T-helper 22 cell (primary cell): ENCODE measurements at regions not wholly inside any gene's neighbourhood (a gene's known extent, or its start where the extent isn't known, plus 50 kb on each side); places are given as distances from the start of the nearest gene placed in this dataset.

Experiments used
- DNase-seq: peaks from one replicate; pipeline ENCODE4 v3.0.0-alpha.2; 2020; ENCODE audit warnings: low read depth

GRCh38 chr2:215619022-215619958 is 183.4 kb upstream of the FN1 start:
- DNase-seq: no peak

- no peak for DNase-seq
Measured at GRCh38 chr2:215618145-215618544, 182.3 kb upstream of the FN1 start.

GRCh38 chr2:215617060-215617824 is 181.4 kb upstream of the FN1 start:
- no peak for DNase-seq

- no peak for DNase-seq
Measured at GRCh38 chr2:215615803-215616174, 179.9 kb upstream of the FN1 start.

- DNase-seq: no peak
Measured at GRCh38 chr2:215615067-215615802, 179.4 kb upstream of the FN1 start.

- DNase-seq: no peak
Measured at GRCh38 chr2:215614296-215614695, 178.4 kb upstream of the FN1 start.

- no peak for DNase-seq
Measured at GRCh38 chr2:215613888-215614287, 178.0 kb upstream of the FN1 start.

GRCh38 chr2:215613280-215613679 is 177.4 kb upstream of the FN1 start:
- no peak for DNase-seq

GRCh38 chr2:215612786-215613185 is 176.9 kb upstream of the FN1 start:
- DNase-seq: no peak

GRCh38 chr2:215611609-215612386 is 175.9 kb upstream of the FN1 start:
- no peak for DNase-seq

GRCh38 chr2:215609089-215610032 is 173.5 kb upstream of the FN1 start:
- no peak for DNase-seq

GRCh38 chr2:215607766-215608165 is 171.9 kb upstream of the FN1 start:
- DNase-seq: no peak

- DNase-seq: no peak
Measured at GRCh38 chr2:215606219-215606618, 170.4 kb upstream of the FN1 start.

GRCh38 chr2:215605214-215605613 is 169.3 kb upstream of the FN1 start:
- DNase-seq: no peak

- no peak for DNase-seq
Measured at GRCh38 chr2:215604606-215605005, 168.7 kb upstream of the FN1 start.

- DNase-seq: no peak
Measured at GRCh38 chr2:215603440-215603839, 167.6 kb upstream of the FN1 start.

- DNase-seq: no peak
Measured at GRCh38 chr2:215602997-215603396, 167.1 kb upstream of the FN1 start.

- DNase-seq: no peak
Measured at GRCh38 chr2:215601990-215602721, 166.3 kb upstream of the FN1 start.

- DNase-seq: no peak
Measured at GRCh38 chr2:215601526-215601925, 165.7 kb upstream of the FN1 start.
